HG02981 (cell line): ENCODE measurements at regions not wholly inside any gene's neighbourhood (a gene's known extent, or its start where the extent isn't known, plus 50 kb on each side); places are given as distances from the start of the nearest gene placed in this dataset.

Experiments used
- ATAC-seq: cut with Tn5 transposase; IDR thresholded peaks from one replicate; pipeline ENCODE4 v1.9.1; 2021; ENCODE audit warnings: mild to moderate bottlenecking, moderate library complexity; ENCODE audit not compliant: unreplicated experiment

DNA sequence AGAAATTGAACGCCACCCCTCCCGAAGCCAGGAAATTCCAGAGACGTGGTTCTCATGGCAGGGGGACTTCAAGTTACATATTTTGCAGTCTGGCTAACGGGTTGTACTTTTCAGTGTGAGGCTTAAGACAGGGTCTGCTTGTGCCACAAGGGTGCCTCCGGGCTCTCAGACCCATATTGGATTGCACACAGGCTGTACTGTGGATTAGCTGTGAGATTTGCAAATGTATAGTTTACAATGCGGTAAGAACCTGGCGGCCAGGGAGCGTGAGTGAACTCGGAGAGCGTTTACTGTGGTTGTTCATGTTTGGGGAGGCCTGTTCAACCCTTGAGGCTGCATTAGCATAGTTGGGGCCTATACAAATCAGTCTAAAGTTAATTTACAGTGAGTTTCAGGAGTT lies 143.9 kb upstream of the SIX2 start:
- ATAC-seq = no peak

DNA sequence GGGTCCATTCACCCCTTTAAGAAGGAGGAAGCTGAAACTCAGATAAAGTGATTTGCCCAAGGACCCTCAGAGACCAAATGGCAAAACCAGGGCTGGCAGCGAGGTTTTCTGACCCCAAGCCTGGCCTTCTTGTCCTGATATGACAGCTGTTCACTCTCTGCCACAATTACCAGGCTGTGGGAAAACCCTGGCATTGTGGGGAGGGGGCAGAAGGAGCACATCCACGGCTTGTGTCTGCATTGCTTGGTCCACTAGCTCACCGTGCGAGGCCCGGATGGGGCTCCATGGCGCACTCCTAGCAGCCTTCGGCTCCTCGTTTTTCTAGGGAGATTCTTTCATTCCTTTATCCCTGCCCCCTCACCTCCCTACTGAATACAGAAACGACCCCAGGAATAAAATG lies 143.4 kb upstream of the SIX2 start:
- no peak for ATAC-seq

GRCh38 chr2:45145073-45145899 lies 136.0 kb upstream of the SIX2 start:
- no peak for ATAC-seq

DNA sequence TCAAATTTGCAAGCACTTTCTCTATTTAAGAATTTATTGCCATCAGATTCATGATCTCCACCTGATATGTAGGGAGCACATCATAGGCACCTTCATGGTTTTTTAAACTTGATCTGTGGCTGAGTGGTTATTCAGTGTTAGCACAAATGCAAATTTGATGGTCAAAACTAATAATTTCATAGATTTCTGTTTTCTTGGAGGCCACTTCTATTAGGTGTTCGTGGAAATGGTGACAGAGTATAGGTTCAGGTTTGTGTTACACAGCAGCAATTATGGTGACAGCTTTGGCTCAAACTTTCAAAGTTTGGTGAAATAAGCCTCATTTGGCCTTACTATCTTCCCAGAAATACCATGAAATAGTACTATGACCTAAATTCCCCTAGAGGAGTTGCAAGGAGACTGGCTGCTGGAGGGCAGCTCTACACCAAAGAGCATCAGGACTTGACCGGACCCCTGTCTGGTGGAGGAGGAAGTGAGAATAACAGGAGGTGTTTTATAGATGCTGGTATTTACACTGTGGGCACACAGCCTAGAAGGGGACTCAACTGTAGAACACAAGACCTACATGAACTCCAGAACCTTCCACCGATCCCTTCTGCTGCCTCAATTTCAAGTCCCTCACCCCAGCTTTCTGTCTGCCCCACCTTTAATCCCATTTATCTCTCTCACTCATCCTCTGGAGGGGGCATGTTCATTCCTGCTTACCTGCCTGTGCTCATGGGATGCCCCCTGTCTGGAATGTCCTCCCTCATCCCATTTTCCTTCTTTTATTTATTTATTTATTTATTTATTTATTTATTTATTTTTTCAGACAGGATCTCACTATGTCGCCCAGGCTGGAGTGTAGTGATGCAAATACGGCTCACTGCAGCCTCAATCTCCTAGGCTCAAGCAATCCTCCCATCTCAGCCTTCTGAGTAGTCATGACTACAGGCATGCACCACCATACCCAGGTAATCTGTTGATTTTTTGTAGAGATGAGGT lies 132.9 kb upstream of the SIX2 start:
- ATAC-seq = peak; percentile 76

DNA sequence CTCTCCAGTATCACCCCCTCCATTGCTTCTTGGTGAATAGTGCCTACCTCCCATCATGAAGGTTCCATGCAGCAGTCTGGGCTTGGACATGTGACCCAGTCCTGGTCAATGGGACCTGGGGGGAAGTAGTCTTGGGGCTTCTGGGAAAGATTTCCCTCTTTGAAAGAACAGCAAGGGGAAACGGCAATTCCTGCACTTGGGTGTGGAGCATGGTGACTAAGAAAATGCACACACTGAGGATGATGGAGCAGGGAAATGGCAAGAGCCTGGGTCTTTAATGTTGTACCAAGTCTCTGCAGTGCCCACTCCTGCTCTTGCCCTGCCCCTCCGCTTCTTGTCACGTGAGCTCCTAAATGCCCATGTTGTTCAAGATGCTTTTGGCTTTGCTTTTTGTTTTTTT lies 131.4 kb upstream of the SIX2 start:
- ATAC-seq = no peak

DNA sequence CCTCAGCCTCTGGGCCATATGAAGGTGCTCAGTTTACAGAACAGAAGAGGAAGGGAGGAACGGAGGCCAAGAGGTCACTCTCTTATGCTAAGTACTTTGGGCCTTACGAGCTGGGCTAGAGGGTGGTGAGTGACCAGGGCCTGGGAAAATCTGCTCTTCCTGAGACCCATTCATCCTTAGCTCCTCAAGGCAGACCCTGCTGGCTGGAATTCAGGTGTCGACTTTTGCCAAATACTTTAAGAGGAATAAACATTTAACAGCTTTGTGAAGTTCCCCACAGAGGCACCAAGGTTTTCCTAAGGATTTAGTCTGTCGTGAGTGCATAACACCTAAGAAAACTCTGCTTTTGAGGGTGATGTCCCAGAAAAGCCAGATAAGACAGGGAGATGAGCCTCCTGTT lies 129.7 kb upstream of the SIX2 start:
- no peak for ATAC-seq

- no peak for ATAC-seq
These were observed 128.9 kb upstream of the SIX2 start for GRCh38 chr2:45137966-45138695.

DNA sequence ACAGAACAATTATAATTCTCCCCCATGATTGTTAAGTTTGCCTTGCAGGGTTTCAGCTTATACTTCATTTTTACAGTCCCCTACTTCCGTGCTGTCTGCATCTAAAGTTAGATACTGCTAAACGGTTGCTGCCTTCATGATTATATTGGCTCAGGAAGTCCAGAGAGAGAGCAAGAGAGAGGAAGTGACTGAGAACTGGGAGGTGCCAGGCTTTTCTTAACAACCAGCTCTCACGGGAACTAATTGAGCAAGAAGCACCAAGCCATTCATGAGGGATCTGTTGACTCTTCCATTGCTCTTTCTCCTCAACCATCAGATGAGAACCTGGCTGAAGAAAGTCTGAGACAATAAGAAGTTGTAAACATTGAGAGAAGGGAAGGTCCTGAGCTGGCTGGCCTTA lies 125.5 kb upstream of the SIX2 start:
- ATAC-seq = no peak

DNA sequence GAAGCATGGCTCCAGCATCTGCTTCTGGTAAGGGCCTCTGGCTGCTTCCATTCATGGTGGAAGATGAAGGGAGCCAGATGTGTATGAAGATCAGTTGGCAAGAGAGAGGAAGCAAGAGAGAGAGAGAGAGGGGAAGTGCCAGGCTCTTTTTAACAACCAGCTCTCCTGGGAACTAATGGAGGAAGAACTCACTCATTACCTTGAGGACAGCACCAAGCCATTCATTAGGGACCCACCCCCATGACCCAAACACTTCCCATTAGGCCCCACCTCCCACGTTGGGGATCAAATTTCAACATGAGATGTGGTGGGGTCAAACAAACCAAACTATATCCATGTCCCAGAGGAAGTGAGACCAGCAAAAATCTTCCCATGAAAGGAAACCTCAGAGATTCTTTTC lies 124.8 kb upstream of the SIX2 start:
- ATAC-seq = no peak

DNA sequence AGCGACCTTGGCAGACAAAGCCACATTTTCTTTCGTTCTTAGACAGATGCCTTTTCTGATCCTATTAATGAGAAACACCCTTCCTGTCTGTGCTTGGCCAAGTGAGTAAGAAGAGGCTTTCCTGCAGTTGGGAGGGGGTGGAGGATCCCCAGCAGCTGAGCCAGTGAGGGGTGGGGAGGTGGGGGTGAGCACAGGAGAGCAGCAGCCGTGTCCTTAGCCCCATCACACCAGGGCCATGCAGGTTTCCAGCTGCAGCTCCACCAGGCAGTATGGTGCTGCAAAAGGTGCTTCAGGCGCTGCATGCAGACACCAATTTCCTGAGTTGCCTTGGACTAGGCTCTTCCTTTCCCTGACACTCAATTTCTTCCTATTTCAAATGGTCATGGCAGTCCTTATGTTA lies 123.3 kb upstream of the SIX2 start:
- no peak for ATAC-seq

DNA sequence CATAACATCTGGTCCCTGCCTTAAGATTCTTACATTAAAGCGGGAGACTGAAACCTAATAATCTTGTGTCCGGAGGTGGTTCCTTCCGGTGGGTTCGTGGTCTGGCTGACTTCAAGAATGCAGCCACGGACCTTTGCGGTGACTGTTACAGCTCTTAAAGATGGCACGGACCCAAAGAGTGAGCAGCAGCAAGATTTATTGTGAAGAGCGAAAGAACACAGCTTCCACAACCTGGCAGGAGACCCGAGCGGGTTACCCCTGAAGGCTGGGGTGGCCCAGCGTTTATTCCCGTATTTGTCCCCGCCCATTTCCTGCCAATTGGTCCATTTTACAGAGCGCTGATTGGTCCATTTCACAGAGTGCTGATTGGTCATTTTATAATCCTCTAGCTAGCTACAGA lies 122.3 kb upstream of the SIX2 start:
- no peak for ATAC-seq

GRCh38 chr2:45130736-45131135 lies 121.5 kb upstream of the SIX2 start:
- no peak for ATAC-seq

DNA sequence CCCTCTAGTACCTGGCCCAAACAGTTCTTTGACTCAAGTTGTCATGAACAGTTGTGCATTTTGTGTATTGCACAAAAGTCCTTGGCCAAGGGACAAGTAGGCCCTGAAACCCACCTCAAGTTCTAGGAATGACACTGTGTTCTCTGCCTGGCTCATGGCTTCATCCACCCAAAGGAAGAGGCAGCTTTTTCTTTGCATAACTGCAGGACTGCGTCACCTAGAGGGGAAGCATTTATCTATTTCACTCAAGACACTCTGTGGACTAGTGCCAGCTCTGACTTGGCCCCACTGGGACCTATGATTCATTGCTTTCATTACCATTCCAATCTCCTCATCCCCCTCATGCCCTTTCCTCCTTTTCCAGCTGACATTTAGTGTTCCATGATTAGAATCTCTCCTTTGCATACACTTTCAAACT lies 119.3 kb upstream of the SIX2 start:
- no peak for ATAC-seq

DNA sequence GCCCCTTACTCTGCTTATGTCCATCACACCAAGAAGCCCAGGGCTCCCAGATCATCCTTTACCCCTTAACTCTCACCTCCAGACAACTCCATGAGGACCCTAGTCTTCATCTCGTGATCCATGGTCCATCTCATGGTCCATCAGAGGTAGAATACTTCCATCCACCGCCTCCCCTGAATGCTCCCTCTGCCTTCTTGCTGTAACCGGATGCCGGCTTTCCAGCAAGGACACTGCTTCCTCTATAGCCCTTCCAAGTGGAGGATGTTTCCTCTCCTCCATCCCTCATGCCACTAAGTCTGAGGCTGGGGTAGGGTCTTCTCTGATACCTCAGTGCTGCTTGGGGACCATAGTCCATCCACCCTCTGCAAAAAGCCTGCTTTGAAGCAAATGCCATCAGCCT lies 118.6 kb upstream of the SIX2 start:
- ATAC-seq = no peak

- no peak for ATAC-seq
These were observed 118.1 kb upstream of the SIX2 start for GRCh38 chr2:45127321-45127720.

DNA sequence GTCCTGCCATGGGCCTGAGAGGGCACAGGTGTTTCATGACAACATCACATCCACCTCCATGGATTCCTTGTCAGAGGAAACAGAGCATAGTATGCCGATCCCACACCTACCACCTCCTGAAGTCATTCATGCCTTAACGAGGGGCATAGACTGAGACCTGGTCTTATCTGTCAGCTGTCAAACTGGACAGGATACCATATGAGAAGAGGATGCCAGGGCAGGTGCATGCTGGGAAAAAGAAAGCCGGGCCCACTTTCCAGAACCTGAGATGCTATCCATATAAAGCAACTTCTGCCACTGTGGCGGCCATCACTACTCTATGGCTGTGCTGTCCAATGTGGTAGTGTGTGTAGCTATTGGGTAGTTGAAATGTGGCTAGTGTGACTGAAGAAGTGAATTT lies 116.0 kb upstream of the SIX2 start:
- no peak for ATAC-seq

GRCh38 chr2:45124456-45124855 lies 115.2 kb upstream of the SIX2 start:
- no peak for ATAC-seq

GRCh38 chr2:45123521-45124191 lies 114.4 kb upstream of the SIX2 start:
- no peak for ATAC-seq

DNA sequence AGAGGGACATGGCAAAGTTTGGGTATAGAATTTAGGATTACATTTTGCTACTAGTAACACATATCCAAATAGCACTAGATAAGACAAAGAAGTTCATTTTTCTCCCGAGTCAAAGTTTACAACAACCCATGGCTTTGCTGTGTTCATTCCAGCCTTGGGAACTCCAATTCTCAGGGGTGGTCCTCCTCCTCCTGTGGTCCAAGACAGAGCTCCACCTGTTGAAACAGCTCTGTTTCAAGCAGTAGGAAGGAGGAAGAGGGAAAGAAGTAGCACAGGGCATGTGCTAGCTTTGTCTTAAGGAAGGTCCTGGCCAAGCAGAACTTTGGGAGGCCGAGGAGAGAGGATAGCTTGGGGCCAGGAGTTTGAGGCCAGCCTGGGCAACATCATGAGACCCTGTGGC lies 113.8 kb upstream of the SIX2 start:
- ATAC-seq = no peak

DNA sequence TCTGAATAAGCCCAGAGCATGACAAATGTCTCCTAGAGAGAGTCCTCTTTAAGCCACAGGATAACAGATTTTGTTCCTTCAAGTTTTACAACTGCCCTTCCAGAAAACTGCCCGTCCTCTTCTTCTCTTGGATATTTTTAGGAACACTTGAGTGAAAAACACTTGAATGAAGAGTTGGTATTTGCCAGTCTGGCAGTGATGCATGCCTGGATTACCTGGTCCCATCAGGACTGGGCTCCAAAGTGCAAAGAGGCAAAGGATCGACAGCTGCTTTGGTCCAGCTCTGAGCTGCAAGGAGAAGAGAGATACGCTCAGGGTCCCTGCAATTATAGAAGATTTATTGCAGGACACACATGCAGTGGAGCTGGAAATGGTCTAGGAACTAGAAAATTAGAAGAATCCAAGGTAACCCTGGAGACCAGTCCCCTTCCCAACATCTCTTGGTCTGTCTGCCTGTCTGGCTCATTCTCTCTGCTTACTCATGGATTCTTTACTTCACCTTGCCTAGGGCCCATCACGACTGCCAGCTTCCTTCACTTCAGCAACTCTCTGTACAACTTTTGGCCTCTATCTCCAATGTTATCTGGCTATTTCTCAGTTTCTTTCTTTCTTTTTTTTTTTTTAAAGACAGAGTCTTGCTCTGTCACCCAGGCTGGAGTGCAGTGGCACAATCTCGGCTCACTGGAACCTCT lies 112.1 kb upstream of the SIX2 start:
- no peak for ATAC-seq
